ENCODE measurements at regions not wholly inside any gene's neighbourhood (a gene's known extent, or its start where the extent isn't known, plus 50 kb on each side); places are given as distances from the start of the nearest gene placed in this dataset.

DNA sequence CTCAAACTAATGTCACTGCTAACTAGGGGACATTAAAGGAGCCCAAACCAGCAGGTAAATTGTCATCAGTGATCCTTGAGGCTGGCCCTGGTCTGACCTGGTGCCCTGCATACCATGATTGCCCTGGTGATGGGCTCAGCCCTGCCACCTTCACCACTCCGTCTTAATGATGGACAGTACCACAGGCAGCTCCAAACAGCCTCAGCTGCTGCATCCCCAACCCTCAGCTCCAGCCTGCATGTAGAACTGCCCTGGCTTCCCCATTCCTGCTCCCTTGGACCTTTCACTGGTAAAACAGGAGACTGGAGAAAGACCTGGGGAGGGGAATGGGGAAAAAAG is 190.0 kb downstream of the GAS1 start:
- DNase-seq = no peak

DNA sequence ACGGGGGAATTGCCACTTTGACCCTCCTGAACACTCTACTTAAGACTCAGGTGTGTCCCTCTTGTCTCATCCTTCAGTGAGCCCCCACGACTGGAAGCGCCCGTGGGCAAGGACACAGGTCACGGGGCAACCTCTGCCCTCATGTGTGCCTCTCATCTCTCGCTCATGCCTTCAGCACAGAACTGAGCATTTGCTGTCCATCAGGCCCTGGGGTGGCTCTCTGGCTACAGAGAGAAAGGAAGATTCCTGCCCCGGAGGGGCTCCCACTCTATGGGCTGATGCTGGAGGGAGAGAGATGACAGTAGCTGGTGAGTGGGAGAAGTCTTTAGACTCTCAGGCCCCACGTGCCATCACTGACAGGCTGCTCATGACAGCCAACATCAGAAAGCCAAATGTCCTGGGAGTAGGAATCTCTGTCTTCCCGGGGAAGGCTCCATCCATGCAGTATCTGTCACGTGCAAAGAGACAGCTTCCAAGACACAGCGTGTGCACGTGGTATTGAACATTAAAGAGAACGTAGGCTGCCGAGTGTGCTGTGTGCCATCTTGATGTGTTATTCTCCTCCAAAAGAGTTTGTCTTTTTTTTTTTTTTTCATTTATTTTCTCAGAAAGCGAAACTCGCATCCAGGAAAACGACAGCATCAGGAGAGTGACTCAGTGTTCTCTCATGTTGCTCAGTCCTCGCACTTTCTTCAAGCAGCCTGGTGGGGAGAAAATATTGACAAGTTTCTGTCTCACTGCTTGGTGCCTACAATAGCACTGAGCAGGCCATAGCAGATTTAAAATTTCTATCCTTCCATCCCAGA is 190.5 kb downstream of the GAS1 start:
- no peak for DNase-seq

- no peak for DNase-seq
These were observed 191.8 kb downstream of the GAS1 start for GRCh38 chr9:86755561-86755941.

DNA sequence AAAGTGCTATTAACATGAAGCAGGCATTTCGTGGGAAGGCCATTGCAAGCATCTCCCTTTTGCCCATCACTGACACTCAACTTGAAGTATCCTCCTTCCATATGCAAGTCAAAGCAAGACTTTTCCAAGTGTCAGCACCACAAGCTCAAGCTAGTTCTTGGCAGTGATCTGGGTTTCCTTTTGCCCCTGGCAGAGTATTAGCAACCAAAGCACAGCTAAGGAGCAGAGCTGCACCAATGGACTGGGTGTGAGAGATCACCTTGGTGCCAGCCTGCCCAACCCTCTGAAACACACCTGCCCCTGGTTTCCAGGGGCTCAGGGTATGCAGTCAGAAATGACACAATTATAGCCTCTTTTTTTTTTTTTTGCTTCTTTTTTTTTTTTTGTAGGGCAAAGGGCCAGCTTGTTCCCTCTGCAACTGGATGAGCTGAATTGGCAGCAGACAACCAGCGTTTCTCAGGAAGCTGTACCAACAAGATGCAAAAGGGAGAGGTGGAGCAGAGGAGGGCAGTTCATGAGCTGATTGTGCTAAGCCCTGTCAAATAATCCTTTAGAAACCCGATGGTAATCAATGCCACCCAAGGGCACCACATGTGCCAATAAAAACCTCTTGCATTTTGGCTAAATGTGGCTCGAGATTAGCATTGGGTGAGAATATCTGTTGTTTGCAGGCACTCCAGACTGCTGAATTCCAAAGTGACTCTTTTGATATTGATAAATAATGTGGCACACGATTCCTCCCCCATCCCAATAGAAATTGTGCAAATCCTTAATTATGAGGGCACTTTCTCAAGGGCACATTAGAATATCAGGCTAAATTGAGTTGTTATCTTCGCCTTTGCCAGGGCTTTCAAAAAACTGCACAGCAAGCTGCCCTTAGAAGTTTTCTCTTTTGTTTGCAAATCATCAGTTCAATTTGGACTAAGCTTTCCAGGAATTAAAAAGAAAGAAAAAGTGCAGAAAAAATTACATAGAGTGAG is 192.4 kb downstream of the GAS1 start:
- DNase-seq = no peak

GRCh38 chr9:86753836-86754235 is 193.5 kb downstream of the GAS1 start:
- no peak for DNase-seq

GRCh38 chr9:86752733-86753132 is 194.6 kb downstream of the GAS1 start:
- DNase-seq = no peak

DNA sequence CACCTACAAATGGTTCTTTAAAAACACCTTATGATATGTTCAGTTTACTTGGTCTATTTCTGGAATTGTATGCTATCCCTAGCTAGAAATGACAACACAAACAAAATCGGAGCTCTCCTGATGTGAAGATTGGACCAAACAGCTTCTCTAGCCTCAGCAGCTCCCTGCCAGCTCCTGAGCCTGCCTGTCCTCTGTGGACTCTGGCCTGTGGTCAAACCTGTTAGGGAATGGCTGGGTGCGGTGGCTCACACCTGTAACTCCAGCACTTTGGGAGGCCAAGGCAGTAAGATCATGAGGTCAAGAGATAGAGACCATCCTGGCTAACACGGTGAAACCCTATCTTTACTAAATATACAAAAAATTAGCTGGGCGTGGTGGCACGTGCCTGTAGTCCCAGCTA is 195.3 kb downstream of the GAS1 start:
- DNase-seq = no peak

GRCh38 chr9:86751207-86751606 is 196.1 kb downstream of the GAS1 start:
- no peak for DNase-seq

- peak; percentile 91 for DNase-seq
These were observed 197.4 kb downstream of the GAS1 start for GRCh38 chr9:86749894-86750255.

- DNase-seq = peak; percentile 73
These were observed 198.0 kb downstream of the GAS1 start for GRCh38 chr9:86749161-86749893.

- DNase-seq = no peak
These were observed 199.6 kb downstream of the GAS1 start for GRCh38 chr9:86747711-86748110.

- no peak for DNase-seq
These were observed 205.7 kb downstream of the GAS1 start for GRCh38 chr9:86741311-86742208.

- no peak for DNase-seq
These were observed 211.4 kb downstream of the GAS1 start for GRCh38 chr9:86735772-86736458.

DNA sequence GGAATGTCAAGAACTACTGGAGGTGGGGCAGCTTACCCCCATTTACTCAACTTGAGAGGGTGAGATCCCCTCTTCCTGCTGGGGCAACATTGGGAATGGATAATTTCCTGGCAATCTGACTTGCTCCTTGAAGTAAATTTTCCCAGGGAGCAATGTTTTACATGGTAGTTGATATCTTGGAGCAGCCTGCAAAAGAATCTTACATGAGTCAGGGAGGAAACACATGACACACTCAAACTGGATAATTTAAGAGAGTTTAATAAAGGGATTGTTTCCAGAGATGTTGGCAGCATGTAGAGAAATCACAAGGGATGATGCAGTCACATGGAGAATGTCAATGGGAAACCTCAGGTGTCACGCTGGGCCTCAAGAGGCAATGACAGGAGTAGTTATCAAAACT is 212.5 kb downstream of the GAS1 start:
- DNase-seq = no peak

DNA sequence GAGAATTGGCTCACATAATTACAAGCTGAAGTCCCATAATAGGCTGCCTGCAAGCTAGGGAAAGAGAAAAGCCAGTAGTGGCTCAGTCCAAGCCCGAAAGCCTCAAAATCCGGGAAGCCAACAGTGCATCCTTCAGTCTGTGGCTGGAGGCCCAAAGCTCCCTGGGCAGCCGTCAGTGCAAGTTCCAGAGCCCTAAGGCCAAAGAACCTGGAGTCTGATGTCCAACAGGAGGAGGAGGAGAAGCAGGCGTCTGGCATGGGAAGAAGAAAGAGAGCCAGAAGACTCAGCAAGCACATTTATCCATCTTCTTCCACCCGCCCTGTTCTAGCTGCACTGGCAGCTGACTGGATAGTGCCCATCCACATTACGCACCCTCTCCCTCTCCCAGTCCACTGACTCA is 213.4 kb downstream of the GAS1 start:
- no peak for DNase-seq

- DNase-seq = peak; percentile 67
These were observed 214.7 kb downstream of the GAS1 start for GRCh38 chr9:86732514-86733171.

GRCh38 chr9:86731511-86732063 is 215.7 kb downstream of the GAS1 start:
- no peak for DNase-seq

GRCh38 chr9:86730163-86730928 is 217.0 kb downstream of the GAS1 start:
- no peak for DNase-seq

GRCh38 chr9:86724529-86724928 is 222.8 kb downstream of the GAS1 start:
- no peak for DNase-seq

DNA sequence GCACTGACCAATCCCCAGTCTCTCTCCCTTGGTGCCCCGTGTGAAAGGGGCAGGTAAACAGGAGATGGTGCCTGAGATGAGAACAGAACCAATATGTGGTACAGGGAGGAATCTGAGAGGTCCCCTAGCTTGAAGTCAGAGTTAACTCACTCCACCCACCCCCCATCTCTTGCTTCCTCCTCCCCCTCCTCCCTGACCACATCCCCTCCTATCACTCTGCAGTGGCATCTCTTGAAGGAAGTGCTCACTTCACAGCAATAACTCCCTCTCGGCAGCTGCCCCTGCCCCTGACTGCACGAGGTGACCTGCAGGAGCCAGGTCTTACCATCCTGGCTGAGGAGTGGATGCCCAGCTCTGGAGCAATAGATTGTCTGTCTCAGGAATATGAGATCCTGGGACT is 224.0 kb downstream of the GAS1 start:
- DNase-seq = no peak
